ENCODE measurements at regions not wholly inside any gene's neighbourhood (a gene's known extent, or its start where the extent isn't known, plus 50 kb on each side); places are given as distances from the start of the nearest gene placed in this dataset.
"Not testable (repeated sequence)": the region's sequence is repeated elsewhere in the genome, so short reads cannot be mapped to it uniquely, and the experiment has no call there.

DNA sequence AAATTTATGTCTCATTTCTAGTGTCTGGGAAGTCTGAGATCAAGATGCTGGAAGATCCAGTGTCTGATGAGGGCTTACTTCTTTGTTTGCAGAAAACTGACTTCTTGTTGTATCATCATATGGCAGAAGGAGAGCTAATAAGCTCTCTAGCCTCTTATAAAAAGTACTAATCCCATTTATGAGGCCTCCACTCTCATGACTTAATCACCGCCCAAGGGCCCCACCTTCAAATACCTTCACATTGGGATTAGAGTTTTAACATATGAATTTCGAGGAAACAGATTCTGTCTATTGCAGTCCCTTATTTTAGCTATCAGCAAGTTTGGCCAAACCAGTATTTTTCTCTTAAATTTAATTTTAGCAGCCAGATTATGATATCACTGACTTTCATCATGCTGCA, 150.2 kb upstream of the TMPRSS15 start:
- Histone ChIP-seq H3K27me3 (replicated peaks; ENCODE audit: insufficient read depth) (no peaks in the 10 kb centered on the region), H4K20me1 (ENCODE audit: insufficient read depth) (no peaks in the 10 kb centered on the region), H2AFZ (no peak overlapping the region), H3K27ac (no peak overlapping the region), H3K9ac (no peak overlapping the region), H3K9me2 (ENCODE audit: insufficient read depth) (no peaks in the 10 kb centered on the region), H3K79me2 (ENCODE audit: insufficient read depth) (no peaks in the 10 kb centered on the region), H3K9me3 (ENCODE audit: low read depth) (no peaks in the 10 kb centered on the region), H3K4me3 (no peak overlapping the region), H3F3A (ENCODE audit: insufficient read depth) (no peaks in the 10 kb centered on the region), H3K36me3 (ENCODE audit: low read depth) (no peaks in the 10 kb centered on the region), H3K4me2 (ENCODE audit: unreplicated experiment) (no peak overlapping the region), H3K4me1 (ENCODE audit: insufficient read depth) (no peaks in the 10 kb centered on the region)
- WGBS, 2 experiments (ENCODE audit: low coverage in 1 of 2, low lambda C conversion rate in 2 of 2, missing lambda C conversion rate in 2 of 2) = 28 to 35% methylated on average over 2 of the region's 2 CpGs
- no peak for TF ChIP-seq EZH2phosphoT487 (IDR thresholded peaks at IDR 0.05; ENCODE audit: insufficient read depth, low read depth)
- no peak for TF ChIP-seq EZH2 (IDR thresholded peaks at IDR 0.05; ENCODE audit: insufficient read depth, poor library complexity, severe bottlenecking)
- no peak for DNase-seq
- in situ Hi-C loops (cut with MboI) = no loop called here

DNA sequence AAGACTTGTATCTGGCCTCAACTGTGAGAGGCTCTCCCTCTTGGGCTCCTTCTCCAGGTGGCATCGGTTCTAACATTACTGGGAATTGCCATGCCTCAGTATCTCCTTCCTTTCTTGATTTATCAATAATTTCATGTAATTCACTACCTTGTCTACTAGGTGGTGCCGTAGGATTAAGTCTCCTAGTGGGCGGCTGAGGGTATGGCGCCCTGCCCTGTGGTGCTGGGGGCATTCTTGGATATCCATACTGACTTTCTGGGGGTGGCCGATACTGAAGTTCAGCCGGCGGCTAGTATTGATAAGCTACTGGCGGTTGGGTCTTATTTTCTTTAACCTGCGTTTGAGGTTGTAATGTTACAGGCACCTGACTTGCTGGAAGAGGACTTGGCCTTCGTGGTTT, 164.2 kb upstream of the TMPRSS15 start:
- DNase-seq; H3K79me2 ChIP-seq (ENCODE audit: insufficient read depth); H3K9ac ChIP-seq; H3K36me3 ChIP-seq (ENCODE audit: low read depth); H3F3A ChIP-seq (ENCODE audit: insufficient read depth); H4K20me1 ChIP-seq (ENCODE audit: insufficient read depth); in situ Hi-C loops (cut with MboI); H3K4me3 ChIP-seq; H3K4me1 ChIP-seq (ENCODE audit: insufficient read depth); H2AFZ ChIP-seq; H3K27ac ChIP-seq; H3K4me2 ChIP-seq (ENCODE audit: unreplicated experiment); H3K9me2 ChIP-seq (ENCODE audit: insufficient read depth); H3K9me3 ChIP-seq (ENCODE audit: low read depth); H3K27me3 ChIP-seq (replicated peaks; ENCODE audit: insufficient read depth): not testable (repeated sequence)
- WGBS, 2 experiments (ENCODE audit: low coverage in 1 of 2, low lambda C conversion rate in 2 of 2, missing lambda C conversion rate in 2 of 2) = 49% methylated on average over 10 of the region's 10 CpGs

DNA sequence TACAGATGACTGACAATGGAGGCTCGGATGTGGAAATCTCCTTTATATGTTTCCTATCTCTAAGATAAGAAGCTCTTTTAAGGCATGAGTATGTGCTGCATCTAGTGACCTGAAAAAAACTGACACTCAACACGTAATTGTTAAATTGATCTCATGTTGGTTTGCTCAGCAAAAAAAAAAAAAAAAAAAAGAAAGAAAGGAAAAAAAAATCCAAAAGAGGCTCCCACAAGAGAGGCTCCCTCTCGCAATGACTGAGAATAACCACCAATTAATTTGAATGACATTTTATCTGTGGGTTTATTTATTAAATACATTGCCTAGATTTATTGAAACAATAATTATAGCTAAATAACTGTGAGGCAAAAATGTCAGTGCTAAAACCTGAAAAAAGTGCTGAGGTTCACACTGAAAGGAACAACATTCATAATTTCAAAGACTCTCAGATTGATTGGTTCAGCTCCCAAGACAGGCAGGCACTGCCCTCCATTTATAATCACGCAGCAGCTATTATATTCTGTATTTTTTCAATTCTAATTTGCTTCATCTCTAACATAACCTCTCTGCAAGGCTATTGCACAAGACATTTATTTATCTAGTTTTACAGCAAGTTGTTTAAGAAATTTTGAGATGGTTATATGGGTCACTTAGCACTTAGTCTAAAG, 184.5 kb upstream of the TMPRSS15 start:
- WGBS, 2 experiments (ENCODE audit: low coverage in 1 of 2, low lambda C conversion rate in 2 of 2, missing lambda C conversion rate in 2 of 2) = 9 to 11% methylated on average over 4 of the region's 4 CpGs
- H3K9me3 ChIP-seq (ENCODE audit: low read depth) = no peaks in the 10 kb centered on the region
- H3K9me2 ChIP-seq (ENCODE audit: insufficient read depth) = no peaks in the 10 kb centered on the region
- H3K27me3 ChIP-seq (replicated peaks; ENCODE audit: insufficient read depth) = no peaks in the 10 kb centered on the region
- H3F3A ChIP-seq (ENCODE audit: insufficient read depth) = no peaks in the 10 kb centered on the region
- no peak overlapping the region for H3K4me2 ChIP-seq (ENCODE audit: unreplicated experiment)
- no peak overlapping the region for H3K9ac ChIP-seq
- no peaks in the 10 kb centered on the region for H4K20me1 ChIP-seq (ENCODE audit: insufficient read depth)
- no peak overlapping the region for H3K27ac ChIP-seq
- H3K36me3 ChIP-seq (ENCODE audit: low read depth) = no peaks in the 10 kb centered on the region
- H3K4me1 ChIP-seq (ENCODE audit: insufficient read depth) = no peaks in the 10 kb centered on the region
- DNase-seq = no peak
- in situ Hi-C loops (cut with MboI) = no loop called here
- TF ChIP-seq EZH2 (IDR thresholded peaks at IDR 0.05; ENCODE audit: insufficient read depth, poor library complexity, severe bottlenecking) = no peak
- TF ChIP-seq EZH2phosphoT487 (IDR thresholded peaks at IDR 0.05; ENCODE audit: insufficient read depth, low read depth) = no peak
- H2AFZ ChIP-seq = no peak overlapping the region
- no peak overlapping the region for H3K4me3 ChIP-seq
- H3K79me2 ChIP-seq (ENCODE audit: insufficient read depth) = no peaks in the 10 kb centered on the region

DNA sequence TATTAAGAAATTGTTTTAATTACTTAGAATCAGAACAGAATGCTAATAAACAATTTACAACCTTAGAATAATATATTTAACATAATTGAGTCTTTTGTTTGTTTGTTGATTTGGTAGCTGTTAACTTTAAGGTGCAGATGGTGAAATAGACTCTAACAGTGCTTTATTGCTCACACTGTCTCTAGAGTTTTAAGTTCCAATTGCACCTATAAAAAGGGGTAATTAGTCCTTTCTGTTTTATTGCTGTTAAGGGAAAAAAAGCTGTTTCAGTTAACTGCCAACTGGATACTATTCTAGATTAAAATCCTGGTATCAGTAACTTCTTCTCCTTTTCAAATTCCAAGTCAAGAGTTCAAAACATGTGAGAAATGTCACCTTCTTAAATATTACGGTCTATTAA, 197.6 kb upstream of the TMPRSS15 start:
- Histone ChIP-seq H3F3A (ENCODE audit: insufficient read depth) (no peaks in the 10 kb centered on the region), H3K4me1 (ENCODE audit: insufficient read depth) (no peaks in the 10 kb centered on the region), H3K27ac (no peak overlapping the region), H3K9me2 (ENCODE audit: insufficient read depth) (no peaks in the 10 kb centered on the region), H3K4me3 (no peak overlapping the region), H3K27me3 (replicated peaks; ENCODE audit: insufficient read depth) (no peaks in the 10 kb centered on the region), H3K9ac (no peak overlapping the region), H2AFZ (no peak overlapping the region), H4K20me1 (ENCODE audit: insufficient read depth) (no peaks in the 10 kb centered on the region), H3K9me3 (ENCODE audit: low read depth) (no peaks in the 10 kb centered on the region), H3K79me2 (ENCODE audit: insufficient read depth) (no peaks in the 10 kb centered on the region), H3K36me3 (ENCODE audit: low read depth) (no peaks in the 10 kb centered on the region), H3K4me2 (ENCODE audit: unreplicated experiment) (no peak overlapping the region)
- TF ChIP-seq EZH2phosphoT487 (IDR thresholded peaks at IDR 0.05; ENCODE audit: insufficient read depth, low read depth) (no peak), EZH2 (IDR thresholded peaks at IDR 0.05; ENCODE audit: insufficient read depth, poor library complexity, severe bottlenecking) (no peak)
- in situ Hi-C loops (cut with MboI) = no loop called here
- DNase-seq = no peak
- WGBS, 2 experiments (ENCODE audit: low coverage in 1 of 2, low lambda C conversion rate in 2 of 2, missing lambda C conversion rate in 2 of 2) = 52 to 70% methylated on average over 1 of the region's 1 CpG

DNA sequence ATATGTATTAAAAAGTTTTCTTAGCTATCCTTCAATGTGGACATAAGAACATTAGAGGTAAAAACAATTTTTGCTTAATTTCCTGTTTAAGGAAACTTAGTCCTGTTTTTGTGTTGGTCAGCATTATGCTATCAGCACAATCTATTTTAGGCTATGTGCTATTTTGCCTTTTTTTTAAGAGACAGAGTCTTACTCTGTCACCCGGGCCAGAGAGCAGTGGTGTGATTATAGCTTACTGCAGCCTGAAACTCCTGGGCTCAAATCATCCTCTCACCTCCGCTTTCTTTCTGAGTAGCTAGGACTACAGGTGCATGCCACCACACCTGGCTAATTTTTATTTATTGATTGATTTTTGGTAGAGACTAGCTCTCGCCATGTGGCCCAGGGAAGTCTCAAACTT, 199.1 kb upstream of the TMPRSS15 start:
- TF ChIP-seq EZH2phosphoT487 (IDR thresholded peaks at IDR 0.05; ENCODE audit: insufficient read depth, low read depth) (no peak), EZH2 (IDR thresholded peaks at IDR 0.05; ENCODE audit: insufficient read depth, poor library complexity, severe bottlenecking) (no peak)
- no peaks in the 10 kb centered on the region for H3K4me1 ChIP-seq (ENCODE audit: insufficient read depth)
- H3K9me3 ChIP-seq (ENCODE audit: low read depth) = peaks cover 6% of the 10 kb centered on the region
- no peaks in the 10 kb centered on the region for H4K20me1 ChIP-seq (ENCODE audit: insufficient read depth)
- whole genome bisulfite sequencing, 2 experiments (ENCODE audit: low coverage in 1 of 2, low lambda C conversion rate in 2 of 2, missing lambda C conversion rate in 2 of 2) = 20 to 25% methylated on average over 3 of the region's 3 CpGs
- H3F3A ChIP-seq (ENCODE audit: insufficient read depth) = no peaks in the 10 kb centered on the region
- H3K9ac ChIP-seq = no peak overlapping the region
- H3K36me3 ChIP-seq (ENCODE audit: low read depth) = no peaks in the 10 kb centered on the region
- H3K27me3 ChIP-seq (replicated peaks; ENCODE audit: insufficient read depth) = no peaks in the 10 kb centered on the region
- no peak for DNase-seq
- in situ Hi-C loops (cut with MboI) = no loop called here
- no peak overlapping the region for H2AFZ ChIP-seq
- no peaks in the 10 kb centered on the region for H3K79me2 ChIP-seq (ENCODE audit: insufficient read depth)
- no peak overlapping the region for H3K4me2 ChIP-seq (ENCODE audit: unreplicated experiment)
- no peak overlapping the region for H3K4me3 ChIP-seq
- no peak overlapping the region for H3K27ac ChIP-seq
- no peaks in the 10 kb centered on the region for H3K9me2 ChIP-seq (ENCODE audit: insufficient read depth)
